Ovary (tissue), 3 donors: ENCODE measurements at regions not wholly inside any gene's neighbourhood (a gene's known extent, or its start where the extent isn't known, plus 50 kb on each side); places are given as distances from the start of the nearest gene placed in this dataset.

Source experiments
- EP300 ChIP-seq: sonication (generic); formaldehyde crosslinking; IDR thresholded peaks from one replicate; pipeline ENCODE4 v1.6.1; 2017; ENCODE audit warnings: antibody characterized with exemption
- TF ChIP-seq, protein P1 (sequence below), 3 donors: fragments of 450-650 bp in 2 of 3; fragments of 200-600 bp in 1 of 3; IDR thresholded peaks; one replicate each; pipeline versions ENCODE4 v1.5.1 to v1.8.0; 2016 to 2022; ENCODE audit warnings: antibody characterized with exemption in 3 of 3, mild to moderate bottlenecking in 1 of 3
- donor health status: DM: no; HTN: no; CAD: no.

GRCh38 chr14:105980224-105980623 is 453.8 kb downstream of the TMEM121 start:
- TF ChIP-seq, protein P1, sequence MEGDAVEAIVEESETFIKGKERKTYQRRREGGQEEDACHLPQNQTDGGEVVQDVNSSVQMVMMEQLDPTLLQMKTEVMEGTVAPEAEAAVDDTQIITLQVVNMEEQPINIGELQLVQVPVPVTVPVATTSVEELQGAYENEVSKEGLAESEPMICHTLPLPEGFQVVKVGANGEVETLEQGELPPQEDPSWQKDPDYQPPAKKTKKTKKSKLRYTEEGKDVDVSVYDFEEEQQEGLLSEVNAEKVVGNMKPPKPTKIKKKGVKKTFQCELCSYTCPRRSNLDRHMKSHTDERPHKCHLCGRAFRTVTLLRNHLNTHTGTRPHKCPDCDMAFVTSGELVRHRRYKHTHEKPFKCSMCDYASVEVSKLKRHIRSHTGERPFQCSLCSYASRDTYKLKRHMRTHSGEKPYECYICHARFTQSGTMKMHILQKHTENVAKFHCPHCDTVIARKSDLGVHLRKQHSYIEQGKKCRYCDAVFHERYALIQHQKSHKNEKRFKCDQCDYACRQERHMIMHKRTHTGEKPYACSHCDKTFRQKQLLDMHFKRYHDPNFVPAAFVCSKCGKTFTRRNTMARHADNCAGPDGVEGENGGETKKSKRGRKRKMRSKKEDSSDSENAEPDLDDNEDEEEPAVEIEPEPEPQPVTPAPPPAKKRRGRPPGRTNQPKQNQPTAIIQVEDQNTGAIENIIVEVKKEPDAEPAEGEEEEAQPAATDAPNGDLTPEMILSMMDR (IDR thresholded peaks at IDR 0.05) = no peak
- no peak for TF ChIP-seq EP300
